ENCODE measurements at regions not wholly inside any gene's neighbourhood (a gene's known extent, or its start where the extent isn't known, plus 50 kb on each side); places are given as distances from the start of the nearest gene placed in this dataset.

DNA sequence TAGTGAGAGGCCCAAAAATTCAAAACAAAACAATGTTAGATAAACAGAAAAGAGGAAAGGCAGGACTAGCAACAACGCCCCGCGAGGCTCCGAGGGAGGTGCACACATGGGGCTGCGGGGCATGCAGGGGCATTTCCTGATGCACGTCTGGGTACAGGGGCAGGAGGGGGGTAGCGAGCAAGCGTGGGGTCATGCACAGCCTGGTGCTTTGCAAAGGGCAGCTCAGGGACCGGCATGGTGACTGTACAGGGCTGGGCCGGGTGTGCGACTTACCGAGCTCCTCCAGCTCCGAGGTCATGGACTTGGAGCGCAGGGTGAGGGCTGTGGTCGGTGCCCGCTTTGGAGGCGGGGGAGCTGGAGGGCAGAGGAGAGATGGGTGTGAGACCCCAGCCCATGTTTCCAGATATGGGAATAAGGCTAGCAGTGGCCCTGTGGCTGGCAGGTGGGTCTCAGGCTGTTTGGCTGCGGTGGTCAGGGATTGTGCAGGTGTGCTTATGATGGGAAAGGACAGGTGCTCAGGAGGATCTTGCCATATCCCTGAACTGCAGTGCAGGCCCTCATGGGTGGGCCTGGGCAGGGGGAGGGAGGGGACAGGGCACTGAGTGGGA lies 103.7 kb downstream of the CTTN start:
- no peak overlapping the region for H2AFZ ChIP-seq (ENCODE audit: low read length, unreplicated experiment)
- H3K27ac ChIP-seq (ENCODE audit: low read depth, low read length) = no peak overlapping the region
- H3K4me3 ChIP-seq (ENCODE audit: low read depth, low read length) = no peak overlapping the region
- H3K4me1 ChIP-seq (ENCODE audit: control insufficient read depth, insufficient read depth, low read length, unreplicated experiment) = no peaks in the 10 kb centered on the region
- H3K79me2 ChIP-seq (ENCODE audit: control insufficient read depth, insufficient read depth, low read length, unreplicated experiment) = no peaks in the 10 kb centered on the region
- H3K27me3 ChIP-seq (ENCODE audit: insufficient read depth, low read length) = no peaks in the 10 kb centered on the region
- no peaks in the 10 kb centered on the region for H3K36me3 ChIP-seq (ENCODE audit: insufficient read depth, low read length)

DNA sequence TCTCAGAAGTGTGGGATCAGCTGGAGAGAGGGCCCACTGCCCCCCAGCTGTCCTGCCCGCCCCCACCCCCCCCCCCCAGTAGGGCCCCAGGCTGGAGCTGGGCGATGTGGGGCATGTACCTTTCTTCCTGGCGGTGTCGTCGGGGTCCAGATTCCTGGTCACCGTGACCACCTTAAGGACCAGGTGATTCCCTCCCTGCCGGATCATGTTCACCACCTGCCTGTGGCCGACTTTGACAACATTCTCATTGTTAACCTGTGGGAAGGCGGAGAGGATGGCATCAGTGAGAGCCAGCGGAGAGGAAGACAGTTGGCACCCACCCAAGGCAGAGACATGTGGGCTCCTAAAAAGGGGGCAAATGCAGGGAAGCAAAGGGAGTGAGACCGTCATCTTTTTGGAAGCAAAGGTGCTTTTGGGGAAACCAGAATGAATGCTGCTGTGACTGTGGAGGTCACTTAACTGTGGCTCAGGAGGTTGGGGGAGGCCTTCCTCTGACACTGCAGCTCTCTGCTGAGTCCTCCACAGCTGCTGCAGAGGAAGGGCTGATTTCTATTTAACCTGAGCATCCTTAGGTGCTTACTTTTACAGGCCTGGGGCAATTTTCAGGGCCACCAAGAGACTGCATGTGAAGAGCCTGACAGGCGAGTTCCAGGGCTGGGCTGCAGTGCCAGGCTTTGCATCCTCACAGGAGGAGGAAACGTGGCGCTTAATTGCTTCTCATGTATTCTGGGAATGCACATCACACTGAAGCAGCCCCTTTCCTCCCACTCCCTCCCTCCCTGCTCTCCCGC lies 104.5 kb downstream of the CTTN start:
- no peak overlapping the region for H3K27ac ChIP-seq (ENCODE audit: low read depth, low read length)
- no peak overlapping the region for H2AFZ ChIP-seq (ENCODE audit: low read length, unreplicated experiment)
- no peaks in the 10 kb centered on the region for H3K27me3 ChIP-seq (ENCODE audit: insufficient read depth, low read length)
- no peaks in the 10 kb centered on the region for H3K79me2 ChIP-seq (ENCODE audit: control insufficient read depth, insufficient read depth, low read length, unreplicated experiment)
- no peaks in the 10 kb centered on the region for H3K4me1 ChIP-seq (ENCODE audit: control insufficient read depth, insufficient read depth, low read length, unreplicated experiment)
- no peak overlapping the region for H3K4me3 ChIP-seq (ENCODE audit: low read depth, low read length)
- H3K36me3 ChIP-seq (ENCODE audit: insufficient read depth, low read length) = no peaks in the 10 kb centered on the region

DNA sequence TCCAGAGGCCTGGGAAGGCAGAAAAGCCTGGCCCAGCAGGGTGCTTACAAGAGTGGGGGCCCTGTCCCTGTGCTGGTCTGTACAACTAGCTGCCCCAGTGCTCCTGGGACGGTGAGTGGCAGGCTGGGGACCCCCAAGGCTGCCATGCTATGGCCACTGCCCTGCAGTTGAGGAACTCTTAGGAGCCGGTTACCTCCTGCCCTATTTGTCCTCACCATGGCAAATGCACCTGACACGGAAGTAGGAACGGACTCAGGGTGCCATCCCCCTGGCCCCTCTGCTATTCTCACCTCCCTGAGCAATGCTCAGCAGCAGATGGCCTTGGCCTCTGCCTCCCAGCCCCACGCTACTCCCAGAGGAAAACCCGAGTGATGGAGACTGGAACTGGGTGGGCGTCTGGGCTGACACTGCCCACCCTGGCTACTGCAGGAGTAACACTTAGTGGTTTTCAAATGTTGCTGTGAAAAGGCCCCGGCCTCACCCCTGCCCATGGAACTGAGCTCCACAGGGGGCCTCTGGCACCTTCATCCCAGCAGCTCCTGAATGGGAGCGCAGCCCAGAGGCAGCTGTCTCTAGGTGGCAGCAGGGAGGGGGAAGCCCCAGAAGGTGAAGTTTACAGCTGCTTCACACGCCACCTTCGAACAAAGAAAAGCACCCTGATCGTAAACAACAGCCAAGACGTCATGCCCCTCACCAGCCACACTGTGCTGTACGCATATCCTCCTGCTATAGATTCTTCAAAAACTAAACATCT lies 105.3 kb downstream of the CTTN start:
- Histone ChIP-seq H2AFZ (ENCODE audit: low read length, unreplicated experiment) (no peak overlapping the region), H3K36me3 (ENCODE audit: insufficient read depth, low read length) (no peaks in the 10 kb centered on the region), H3K4me3 (ENCODE audit: low read depth, low read length) (no peak overlapping the region), H3K27me3 (ENCODE audit: insufficient read depth, low read length) (no peaks in the 10 kb centered on the region), H3K4me1 (ENCODE audit: control insufficient read depth, insufficient read depth, low read length, unreplicated experiment) (no peaks in the 10 kb centered on the region), H3K79me2 (ENCODE audit: control insufficient read depth, insufficient read depth, low read length, unreplicated experiment) (no peaks in the 10 kb centered on the region), H3K27ac (ENCODE audit: low read depth, low read length) (no peak overlapping the region)

DNA sequence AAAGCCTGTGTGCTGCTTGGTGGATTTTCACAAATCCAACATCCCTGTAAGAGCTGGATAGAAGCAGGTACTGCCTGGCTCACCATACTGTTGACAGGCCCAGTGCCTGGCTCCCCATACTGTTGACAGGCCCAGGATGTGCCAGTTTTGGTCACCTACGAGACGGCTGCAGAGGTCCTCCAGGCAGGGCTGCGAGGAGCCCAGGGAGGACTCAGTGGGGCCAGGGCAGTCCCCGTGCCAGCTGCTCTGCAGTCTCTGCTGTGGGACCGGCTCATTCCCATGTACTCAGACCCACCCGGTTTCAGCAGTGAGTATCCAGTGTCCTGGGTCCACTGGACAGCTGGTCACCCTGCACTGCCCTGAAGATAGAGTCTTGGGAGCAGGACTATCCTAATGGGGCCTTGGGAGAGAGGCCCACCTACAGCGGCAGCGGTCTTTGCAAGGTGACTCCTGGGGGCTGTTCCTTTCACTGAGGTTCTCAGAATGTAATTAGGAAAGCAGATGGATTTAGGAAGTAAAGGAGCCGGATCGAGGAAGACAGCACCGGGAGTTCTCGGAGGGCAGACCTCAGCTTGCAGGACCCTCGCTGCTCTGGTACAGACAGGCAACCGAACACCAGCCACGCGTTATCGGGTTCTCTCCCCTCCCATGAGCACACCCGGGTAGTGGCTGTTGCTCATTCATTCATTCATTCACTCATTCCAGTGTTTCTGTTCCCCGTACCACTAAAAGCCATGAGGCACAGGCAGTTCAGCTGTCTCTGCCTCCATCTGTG lies 106.1 kb downstream of the CTTN start:
- H3K27ac ChIP-seq (ENCODE audit: low read depth, low read length) = no peak overlapping the region

GRCh38 chr11:70505331-70505731 lies 107.0 kb downstream of the CTTN start:
- Histone ChIP-seq H3K4me3 (ENCODE audit: low read depth, low read length) (no peak overlapping the region), H2AFZ (ENCODE audit: low read length, unreplicated experiment) (no peak overlapping the region), H3K27ac (ENCODE audit: low read depth, low read length) (no peak overlapping the region)

More for the DNA sequence above, 106.1 kb downstream of the CTTN start:
- Histone ChIP-seq H2AFZ (ENCODE audit: low read length, unreplicated experiment) (no peak overlapping the region), H3K27me3 (ENCODE audit: insufficient read depth, low read length) (no peaks in the 10 kb centered on the region), H3K36me3 (ENCODE audit: insufficient read depth, low read length) (no peaks in the 10 kb centered on the region), H3K4me3 (ENCODE audit: low read depth, low read length) (no peak overlapping the region), H3K4me1 (ENCODE audit: control insufficient read depth, insufficient read depth, low read length, unreplicated experiment) (no peaks in the 10 kb centered on the region), H3K79me2 (ENCODE audit: control insufficient read depth, insufficient read depth, low read length, unreplicated experiment) (no peaks in the 10 kb centered on the region)

GRCh38 chr11:70505761-70506657 lies 107.7 kb downstream of the CTTN start:
- Histone ChIP-seq H2AFZ (ENCODE audit: low read length, unreplicated experiment) (no peak overlapping the region), H3K79me2 (ENCODE audit: control insufficient read depth, insufficient read depth, low read length, unreplicated experiment) (no peaks in the 10 kb centered on the region), H3K27ac (ENCODE audit: low read depth, low read length) (no peak overlapping the region), H3K36me3 (ENCODE audit: insufficient read depth, low read length) (no peaks in the 10 kb centered on the region), H3K27me3 (ENCODE audit: insufficient read depth, low read length) (no peaks in the 10 kb centered on the region), H3K4me3 (ENCODE audit: low read depth, low read length) (no peak overlapping the region), H3K4me1 (ENCODE audit: control insufficient read depth, insufficient read depth, low read length, unreplicated experiment) (no peaks in the 10 kb centered on the region)

More at GRCh38 chr11:70505331-70505731, 107.0 kb downstream of the CTTN start:
- Histone ChIP-seq H3K79me2 (ENCODE audit: control insufficient read depth, insufficient read depth, low read length, unreplicated experiment) (no peaks in the 10 kb centered on the region), H3K4me1 (ENCODE audit: control insufficient read depth, insufficient read depth, low read length, unreplicated experiment) (no peaks in the 10 kb centered on the region), H3K36me3 (ENCODE audit: insufficient read depth, low read length) (no peaks in the 10 kb centered on the region), H3K27me3 (ENCODE audit: insufficient read depth, low read length) (no peaks in the 10 kb centered on the region)

GRCh38 chr11:70506658-70506970 lies 108.3 kb downstream of the CTTN start:
- Histone ChIP-seq H3K79me2 (ENCODE audit: control insufficient read depth, insufficient read depth, low read length, unreplicated experiment) (no peaks in the 10 kb centered on the region), H3K27ac (ENCODE audit: low read depth, low read length) (no peak overlapping the region), H3K36me3 (ENCODE audit: insufficient read depth, low read length) (no peaks in the 10 kb centered on the region), H3K4me1 (ENCODE audit: control insufficient read depth, insufficient read depth, low read length, unreplicated experiment) (no peaks in the 10 kb centered on the region), H3K27me3 (ENCODE audit: insufficient read depth, low read length) (no peaks in the 10 kb centered on the region), H2AFZ (ENCODE audit: low read length, unreplicated experiment) (no peak overlapping the region), H3K4me3 (ENCODE audit: low read depth, low read length) (no peak overlapping the region)

DNA sequence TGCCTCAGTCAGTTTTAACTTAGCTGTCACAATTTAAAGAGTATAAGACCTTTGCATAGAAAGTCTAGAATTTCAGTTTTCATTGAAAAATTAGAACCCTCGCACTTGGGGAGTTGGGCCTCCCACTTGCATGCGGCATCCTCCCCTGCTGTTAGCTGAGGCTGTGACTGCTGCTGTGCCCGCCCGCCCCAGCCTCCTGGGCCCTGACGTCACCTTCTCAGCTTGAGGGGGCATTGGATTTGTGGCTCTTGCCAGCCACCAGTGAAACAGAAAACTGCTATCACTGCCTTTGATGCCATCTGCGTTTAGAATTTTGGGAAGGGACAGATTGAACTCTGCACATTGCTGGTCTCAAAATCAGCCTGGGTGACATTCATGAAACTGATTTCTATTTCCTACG lies 108.7 kb downstream of the CTTN start:
- Histone ChIP-seq H2AFZ (ENCODE audit: low read length, unreplicated experiment) (no peak overlapping the region), H3K36me3 (ENCODE audit: insufficient read depth, low read length) (no peaks in the 10 kb centered on the region), H3K4me1 (ENCODE audit: control insufficient read depth, insufficient read depth, low read length, unreplicated experiment) (no peaks in the 10 kb centered on the region), H3K79me2 (ENCODE audit: control insufficient read depth, insufficient read depth, low read length, unreplicated experiment) (no peaks in the 10 kb centered on the region), H3K4me3 (ENCODE audit: low read depth, low read length) (no peak overlapping the region), H3K27me3 (ENCODE audit: insufficient read depth, low read length) (0 out of 2 replicates have a peak, but pooled peaks cover 2% of the 10 kb centered on the region), H3K27ac (ENCODE audit: low read depth, low read length) (no peak overlapping the region)

- H3K27me3 ChIP-seq (ENCODE audit: insufficient read depth, low read length) = peaks cover 2% of the 10 kb centered on the region; the same call in 1 of the 2 replicates
- H3K36me3 ChIP-seq (ENCODE audit: insufficient read depth, low read length) = no peaks in the 10 kb centered on the region
- no peak overlapping the region for H3K4me3 ChIP-seq (ENCODE audit: low read depth, low read length)
- no peaks in the 10 kb centered on the region for H3K79me2 ChIP-seq (ENCODE audit: control insufficient read depth, insufficient read depth, low read length, unreplicated experiment)
- H2AFZ ChIP-seq (ENCODE audit: low read length, unreplicated experiment) = no peak overlapping the region
- no peak overlapping the region for H3K27ac ChIP-seq (ENCODE audit: low read depth, low read length)
- no peaks in the 10 kb centered on the region for H3K4me1 ChIP-seq (ENCODE audit: control insufficient read depth, insufficient read depth, low read length, unreplicated experiment)
These were observed 109.3 kb downstream of the CTTN start for GRCh38 chr11:70507466-70508230.
